ENCODE measurements at regions not wholly inside any gene's neighbourhood (a gene's known extent, or its start where the extent isn't known, plus 50 kb on each side); places are given as distances from the start of the nearest gene placed in this dataset.
A peak's percentile ranks its signal among the peaks of the same experiment; 100 is the strongest.
"Not testable (repeated sequence)": the region's sequence is repeated elsewhere in the genome, so short reads cannot be mapped to it uniquely, and the experiment has no call there.

DNA sequence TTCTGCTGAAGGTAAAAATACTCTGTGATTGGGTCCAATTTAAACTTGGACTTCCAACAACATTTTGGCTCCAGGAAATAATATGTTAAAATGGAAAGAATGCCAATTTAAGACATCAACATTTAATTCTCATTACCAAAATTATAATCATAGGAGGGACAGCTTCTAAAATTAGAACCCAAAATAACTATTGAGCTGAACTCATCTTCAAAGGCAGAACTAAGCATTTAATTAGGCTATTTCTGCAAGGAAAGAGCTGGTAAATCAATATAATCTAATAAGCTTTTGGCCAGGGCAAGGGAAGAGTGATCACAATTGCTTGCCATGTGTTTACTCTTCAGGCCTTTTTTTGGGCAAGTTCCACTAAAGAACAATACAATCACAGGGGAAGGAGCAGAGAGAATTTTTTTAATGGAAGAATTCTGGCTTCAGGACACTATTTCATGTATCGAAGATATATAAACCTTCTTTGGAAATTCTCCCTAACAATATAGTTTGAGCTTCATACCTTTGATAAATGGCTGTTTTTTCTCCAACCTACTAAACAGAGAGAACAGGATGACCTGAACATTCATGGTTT is 133.1 kb upstream of the PTBP2 start:
- ATAC-seq = no peak
- DNase-seq = no peak
- intact Hi-C loops (cut with DNase I, micrococcal nuclease) = no loop called here

DNA sequence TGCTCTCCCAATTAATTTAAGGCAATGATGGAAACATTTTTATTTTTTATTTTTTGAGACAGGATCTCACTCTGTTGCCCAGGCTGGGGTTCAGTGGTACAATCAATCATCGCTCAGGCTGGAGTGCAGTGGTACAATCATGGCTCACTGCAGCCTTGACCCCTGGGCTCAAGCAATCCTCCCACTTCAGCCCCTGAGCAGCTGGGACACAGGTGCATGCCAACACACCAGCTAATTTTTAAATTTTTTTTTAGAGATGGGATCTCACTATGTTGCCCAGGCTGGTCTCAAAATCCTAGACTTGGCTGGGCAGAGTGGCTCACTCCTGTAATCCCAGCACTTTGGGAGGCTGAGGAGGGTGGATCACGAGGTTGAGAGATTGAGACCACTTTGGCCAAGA is 126.1 kb upstream of the PTBP2 start:
- intact Hi-C loops (cut with DNase I, micrococcal nuclease); ATAC-seq; DNase-seq: not testable (repeated sequence)

DNA sequence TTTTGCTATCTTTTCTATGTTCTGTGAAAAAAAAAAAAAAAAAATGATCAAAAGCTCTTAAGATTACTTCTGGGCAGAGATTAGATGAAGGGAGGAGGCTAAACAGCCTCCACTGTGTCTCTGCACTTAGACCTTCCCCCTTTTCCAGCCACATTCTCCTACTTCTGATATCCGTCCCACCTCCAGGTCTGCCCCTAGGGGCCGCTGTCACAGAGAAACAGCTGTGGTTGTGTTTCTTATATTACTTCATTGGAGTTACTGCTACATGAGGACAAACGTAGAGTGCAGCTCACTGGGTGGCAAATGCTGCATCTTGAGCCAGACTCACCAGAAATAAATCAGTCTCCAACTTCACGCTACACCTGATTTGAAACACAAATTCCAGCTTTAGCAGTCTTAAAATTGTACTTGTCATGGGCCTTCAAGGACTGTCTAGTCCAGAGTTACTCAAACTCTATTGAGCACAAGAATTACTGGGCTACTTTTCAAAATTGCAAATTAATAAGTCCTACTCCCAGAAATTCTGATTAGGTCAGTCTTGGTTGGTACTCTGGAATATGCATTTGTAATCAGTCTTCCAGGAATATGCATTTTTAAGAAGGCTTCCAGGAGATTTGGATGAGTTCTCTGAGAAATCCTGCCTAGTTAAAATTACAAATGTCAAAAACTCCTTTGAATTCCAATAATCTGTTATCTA is 125.2 kb upstream of the PTBP2 start:
- intact Hi-C loops (cut with DNase I, micrococcal nuclease) = no loop called here
- ATAC-seq (no peak), DNase-seq (peak in 1 of 2 donors; percentile 15)

DNA sequence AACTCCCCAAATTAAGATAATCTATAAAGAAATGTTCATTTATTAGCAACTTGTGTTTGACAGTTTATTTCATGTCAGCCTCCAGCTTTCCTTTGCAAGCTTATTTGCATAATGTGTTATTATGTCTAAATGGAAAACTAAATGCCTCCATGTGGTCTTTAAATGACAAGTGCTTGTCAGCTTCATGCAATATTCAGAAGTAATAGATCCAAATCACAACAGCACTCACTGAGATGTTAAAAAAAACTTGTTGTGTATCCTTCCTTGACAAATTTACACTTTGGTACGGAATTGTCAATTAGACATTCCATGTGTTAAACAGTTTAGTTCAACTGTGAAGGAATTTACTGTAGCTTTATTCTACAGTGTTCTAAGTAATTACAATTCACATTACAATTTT is 124.4 kb upstream of the PTBP2 start:
- intact Hi-C loops (cut with DNase I, micrococcal nuclease) = no loop called here

DNA sequence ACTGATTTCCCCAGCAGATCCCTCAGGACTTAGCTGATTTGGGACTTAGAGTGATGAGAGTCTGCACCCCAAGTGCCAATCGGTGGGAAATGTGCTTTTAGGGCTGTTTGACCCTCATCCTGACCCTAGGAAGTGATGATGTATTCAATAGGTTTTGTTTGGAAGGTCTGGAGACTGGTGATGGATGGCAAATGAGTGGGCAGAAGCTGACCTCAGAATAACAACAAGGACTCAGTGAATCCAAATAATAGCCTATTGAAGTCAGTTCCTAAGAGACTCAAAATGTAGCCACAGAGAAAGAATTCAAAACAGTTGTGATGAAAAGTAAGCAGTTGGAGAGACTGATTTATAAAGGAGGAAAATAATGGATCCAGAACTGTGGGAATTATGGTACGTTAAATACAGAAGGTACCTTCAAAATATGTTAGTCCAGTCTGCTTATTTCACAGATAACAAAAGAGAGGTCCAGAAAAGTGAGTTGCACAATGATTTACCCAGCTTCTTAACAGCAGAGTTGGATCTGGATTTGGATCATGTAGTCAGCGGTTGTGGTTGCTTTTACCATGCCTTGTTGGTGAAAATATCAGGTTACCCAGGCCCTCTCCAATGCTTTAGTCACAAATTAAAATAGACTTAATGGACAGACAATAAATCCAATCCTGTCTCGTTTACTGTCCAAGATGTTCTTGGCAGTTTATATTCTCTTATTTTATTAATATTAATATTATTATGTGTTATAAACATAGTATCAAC is 123.0 kb upstream of the PTBP2 start:
- no peak for DNase-seq
- ATAC-seq = no peak
- intact Hi-C loops (cut with DNase I, micrococcal nuclease) = no loop called here

More for the DNA sequence above, 124.4 kb upstream of the PTBP2 start:
- ATAC-seq (no peak), DNase-seq (no peak)

DNA sequence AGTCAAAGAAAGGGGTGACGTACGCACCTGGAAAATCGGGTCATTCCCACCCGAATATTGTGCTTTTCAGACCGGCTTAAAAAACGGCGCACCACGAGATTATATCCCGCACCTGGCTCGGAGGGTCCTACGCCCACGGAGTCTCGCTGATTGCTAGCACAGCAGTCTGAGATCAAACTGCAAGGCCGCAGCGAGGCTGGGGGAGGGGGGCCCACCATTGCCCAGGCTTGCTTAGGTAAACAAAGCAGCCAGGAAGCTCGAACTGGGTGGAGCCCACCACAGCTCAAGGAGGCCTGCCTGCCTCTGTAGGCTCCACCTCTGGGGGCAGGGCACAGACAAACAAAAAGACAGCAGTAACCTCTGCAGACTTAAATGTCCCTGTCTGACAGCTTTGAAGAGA is 117.0 kb upstream of the PTBP2 start:
- intact Hi-C loops (cut with DNase I, micrococcal nuclease); ATAC-seq; DNase-seq: not testable (repeated sequence)

DNA sequence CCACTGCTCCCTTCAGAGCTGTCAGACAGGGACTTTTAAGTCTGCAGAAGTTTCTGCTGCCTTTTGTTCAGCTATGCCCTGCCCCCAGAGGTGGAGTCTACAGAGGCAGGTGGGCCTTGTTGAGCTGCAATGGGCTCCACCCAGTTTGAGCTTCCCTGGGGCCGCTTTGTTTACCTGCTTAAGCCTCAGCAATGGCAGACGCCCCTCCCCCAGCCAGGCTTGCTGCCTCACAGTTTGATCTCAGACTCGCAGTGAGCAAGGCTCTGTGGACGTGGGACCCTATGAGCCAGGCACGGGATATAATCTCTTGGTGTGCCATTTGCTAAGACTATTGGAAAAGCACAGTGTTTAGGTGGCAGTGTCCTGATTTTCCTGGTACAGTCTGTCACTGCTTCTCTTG is 104.2 kb upstream of the PTBP2 start:
- DNase-seq; ATAC-seq; intact Hi-C loops (cut with DNase I, micrococcal nuclease): not testable (repeated sequence)

DNA sequence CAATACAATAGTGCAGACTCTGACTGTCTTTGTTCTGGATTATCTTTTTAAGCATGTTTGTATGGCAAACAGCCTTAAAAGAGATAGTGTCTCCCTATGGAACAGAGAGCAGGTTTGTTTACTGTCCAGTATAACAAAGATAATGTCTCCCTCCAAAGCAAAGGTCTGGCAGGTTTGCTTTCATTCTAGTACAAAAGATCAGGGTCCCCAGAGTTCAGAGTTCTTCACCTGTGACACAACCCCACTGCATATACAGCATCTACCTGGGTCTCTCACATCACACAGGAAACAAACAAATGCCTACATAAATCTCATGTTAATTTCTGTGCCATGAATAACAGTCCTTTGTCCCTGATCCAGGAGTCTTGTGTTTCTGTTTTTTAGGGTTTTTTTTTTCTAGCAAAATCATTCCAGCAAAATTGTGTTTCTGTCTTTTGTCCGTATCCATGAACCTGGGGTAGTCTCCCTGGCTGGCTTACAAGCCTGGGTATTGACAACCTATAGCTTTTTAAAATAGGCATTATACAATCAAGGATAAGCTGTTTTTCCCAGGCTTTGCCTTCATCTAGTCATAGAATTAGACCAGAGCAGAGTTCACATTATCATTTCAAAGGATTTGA is 89.4 kb upstream of the PTBP2 start:
- intact Hi-C loops (cut with DNase I, micrococcal nuclease) = no loop called here
- ATAC-seq (no peak), DNase-seq (no peak)

DNA sequence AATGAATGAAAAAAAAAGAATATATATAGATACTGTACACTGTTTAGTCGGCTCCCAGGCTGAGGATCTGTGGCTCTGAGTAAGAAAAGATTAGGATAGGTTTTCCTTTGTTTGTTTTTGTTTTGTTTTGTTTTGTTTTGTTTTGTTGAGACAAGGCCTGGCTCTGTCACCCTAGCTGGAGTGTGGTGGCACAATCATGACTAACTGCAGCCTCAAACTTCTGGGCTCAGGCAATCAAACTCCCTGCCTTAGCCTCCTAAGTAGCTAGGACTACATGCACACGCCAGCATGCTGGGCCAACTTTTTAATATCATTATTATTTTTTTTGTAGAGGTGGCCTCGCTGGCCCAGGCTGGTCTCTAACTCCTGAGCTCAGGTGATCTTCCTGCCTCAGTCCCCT is 87.9 kb upstream of the PTBP2 start:
- intact Hi-C loops (cut with DNase I, micrococcal nuclease) = no loop called here
- ATAC-seq (no peak), DNase-seq (no peak)

DNA sequence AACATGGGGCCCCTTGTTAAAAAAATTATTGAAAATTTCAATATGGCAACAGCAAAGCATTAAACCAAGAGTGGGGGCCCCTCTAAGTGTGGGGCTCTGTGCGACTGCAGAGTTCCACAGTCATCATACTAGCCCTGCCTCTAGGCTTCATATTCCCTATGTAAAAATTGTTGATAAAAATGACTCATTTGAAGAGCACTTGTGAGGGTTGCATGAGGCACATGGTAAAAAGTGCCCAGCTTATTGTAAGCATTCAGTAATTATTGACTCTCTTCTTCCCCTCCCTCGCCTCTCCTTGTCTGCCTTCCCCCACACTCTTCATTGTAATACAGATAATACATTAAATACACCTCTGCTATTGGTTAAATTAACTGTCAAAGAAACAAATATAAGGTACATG is 86.7 kb upstream of the PTBP2 start:
- ATAC-seq = no peak
- intact Hi-C loops (cut with DNase I, micrococcal nuclease) = no loop called here
- no peak for DNase-seq

DNA sequence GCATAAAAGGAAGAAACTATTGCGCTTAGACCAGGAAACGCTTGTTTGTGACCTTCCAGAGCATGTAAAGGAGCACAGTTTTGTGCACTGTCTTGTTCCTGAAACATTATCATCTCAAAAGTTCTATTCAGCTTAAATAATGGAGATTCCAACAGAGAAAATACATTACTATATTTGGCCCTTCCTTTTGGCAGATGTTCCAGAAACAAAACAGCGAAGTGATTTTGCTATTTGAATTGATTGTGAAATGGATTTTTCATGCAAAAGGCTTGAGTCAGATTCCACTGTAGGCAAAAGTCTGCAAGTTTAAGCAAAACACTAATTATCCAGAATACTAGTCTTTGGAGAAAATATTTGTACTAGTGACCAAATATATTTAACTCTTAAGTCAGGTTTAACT is 80.3 kb upstream of the PTBP2 start:
- DNase-seq (no peak), ATAC-seq (no peak)
- intact Hi-C loops (cut with DNase I, micrococcal nuclease) = no loop called here

DNA sequence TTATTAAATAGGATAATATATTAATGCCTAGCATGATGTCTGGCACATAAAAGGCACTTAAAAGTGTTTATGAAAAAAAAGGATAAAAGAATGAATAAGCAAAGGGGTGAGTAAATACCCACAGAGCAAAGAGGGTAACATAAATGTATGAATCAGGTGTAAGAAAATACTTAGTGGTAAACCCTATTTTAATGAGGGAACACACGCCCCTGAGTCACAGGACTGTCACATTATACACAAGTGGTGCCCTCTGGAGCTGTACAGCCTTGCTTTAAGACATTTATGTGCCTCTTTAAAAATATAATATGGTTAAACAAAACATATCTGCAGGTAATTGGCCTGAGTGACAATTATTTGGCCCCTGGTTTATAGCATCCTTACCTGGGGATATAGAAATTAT is 78.1 kb upstream of the PTBP2 start:
- DNase-seq (no peak), ATAC-seq (no peak)

DNA sequence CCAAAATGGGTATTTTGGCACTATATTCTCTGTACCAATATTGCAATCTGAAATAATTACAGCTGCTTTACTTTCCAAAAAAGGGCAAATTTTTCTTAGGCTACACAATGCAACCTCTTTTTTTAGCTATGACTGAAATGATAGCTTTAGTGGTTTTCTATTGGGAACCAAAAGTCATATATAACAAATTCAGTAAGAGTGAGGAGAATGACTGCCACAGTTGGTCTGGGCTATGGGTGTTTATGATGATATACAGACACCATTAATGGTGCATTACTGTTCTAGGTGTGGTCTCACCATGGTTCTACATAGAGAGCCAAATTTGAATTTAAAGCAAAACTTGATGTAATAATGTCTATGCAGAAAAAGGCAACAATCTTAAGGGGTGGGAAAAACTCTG is 72.3 kb upstream of the PTBP2 start:
- intact Hi-C loops (cut with DNase I, micrococcal nuclease) = no loop called here
- DNase-seq = no peak
- ATAC-seq = no peak

More for the DNA sequence above, 78.1 kb upstream of the PTBP2 start:
- intact Hi-C loops (cut with DNase I, micrococcal nuclease) = no loop called here

DNA sequence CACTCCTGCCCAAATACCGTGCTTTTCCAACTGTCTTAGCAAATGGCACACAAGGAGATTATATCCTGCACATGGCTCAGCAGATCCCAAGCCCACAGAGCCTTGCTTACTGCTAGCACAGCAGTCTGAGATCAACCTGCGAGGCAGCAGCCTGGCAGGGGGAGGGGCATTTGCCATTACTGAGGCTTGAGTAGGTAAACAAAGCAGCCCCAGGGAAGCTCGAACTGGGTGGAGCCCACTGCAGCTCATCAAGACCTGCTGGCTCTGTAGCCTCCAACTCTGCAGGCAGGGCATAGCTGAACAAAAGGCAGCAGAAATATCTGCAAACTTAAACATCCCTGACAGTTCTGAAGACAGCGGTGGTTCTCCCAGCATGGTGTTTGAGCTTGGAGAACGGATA is 70.1 kb upstream of the PTBP2 start:
- ATAC-seq (no peak), DNase-seq (no peak)
- intact Hi-C loops (cut with DNase I, micrococcal nuclease) = no loop called here

DNA sequence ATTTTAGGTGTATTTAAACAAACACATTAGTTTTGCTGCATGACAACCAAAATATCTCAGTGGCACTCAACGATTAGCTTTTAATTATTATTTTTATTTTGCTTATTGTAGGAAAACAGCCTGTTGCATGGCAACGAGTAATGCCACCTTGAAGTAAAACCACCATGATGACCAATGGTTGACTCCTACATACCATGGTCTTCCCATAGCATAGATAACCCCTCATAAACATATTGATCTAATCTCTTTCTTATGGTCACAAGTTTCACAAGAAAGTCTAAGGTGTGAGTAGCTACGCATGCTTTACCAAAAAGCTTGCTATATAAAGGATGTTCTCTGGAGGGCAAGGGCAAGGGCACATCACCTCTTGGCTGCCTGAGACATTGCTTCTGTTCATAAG is 61.5 kb upstream of the PTBP2 start:
- no peak for DNase-seq

DNA sequence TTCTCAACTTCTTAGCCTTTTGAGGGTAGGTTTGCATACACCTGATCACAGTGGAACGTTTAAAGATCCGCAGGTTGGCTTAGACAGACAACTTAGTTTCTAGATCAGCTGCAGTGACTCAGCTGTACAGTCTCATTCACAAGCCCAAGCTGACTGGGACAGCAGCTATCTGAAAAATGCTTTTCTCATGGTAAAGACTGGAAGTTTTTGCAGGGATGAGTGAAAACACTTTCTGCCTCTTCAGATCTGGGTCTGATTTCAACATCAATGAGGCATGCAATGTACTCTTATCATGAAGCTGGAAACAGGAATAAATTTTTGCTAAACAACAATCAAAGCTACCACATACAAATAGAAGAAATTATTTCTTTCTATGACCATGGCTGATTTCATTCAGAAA is 61.1 kb upstream of the PTBP2 start:
- ATAC-seq (no peak), DNase-seq (no peak)
- intact Hi-C loops (cut with DNase I, micrococcal nuclease) = no loop called here

More for the DNA sequence above, 61.5 kb upstream of the PTBP2 start:
- no peak for ATAC-seq
- intact Hi-C loops (cut with DNase I, micrococcal nuclease) = no loop called here

Measured in left colon (tissue), 2 donors.